Germinal center (tissue), 1 donor: ENCODE measurements at regions not wholly inside any gene's neighbourhood (a gene's known extent, or its start where the extent isn't known, plus 50 kb on each side); places are given as distances from the start of the nearest gene placed in this dataset.

Experiments used
- DNase-seq: peaks from one replicate; pipeline ENCODE4 v3.0.0; 2012; ENCODE audit warnings: mixed read lengths, low spot score

DNA sequence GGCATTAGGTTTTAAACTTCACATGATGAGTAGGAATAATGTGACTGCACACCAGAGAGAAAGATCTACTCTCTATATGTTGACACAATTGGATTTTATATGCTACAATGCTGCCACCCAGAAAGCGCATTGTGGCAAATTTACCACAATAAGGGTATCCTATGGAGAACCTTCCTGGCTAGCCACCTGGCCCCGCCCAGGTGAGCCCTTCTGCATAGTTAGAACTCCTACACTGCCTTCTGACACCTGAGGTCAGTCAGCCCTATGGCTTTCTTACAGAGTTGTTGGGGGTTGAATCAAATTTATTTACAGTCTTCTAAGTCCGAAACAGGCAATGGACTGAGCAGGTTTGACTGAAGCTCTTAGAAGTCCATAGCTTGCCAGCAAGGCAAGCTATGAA lies 153.8 kb upstream of the S100G start:
- no peak for DNase-seq

DNA sequence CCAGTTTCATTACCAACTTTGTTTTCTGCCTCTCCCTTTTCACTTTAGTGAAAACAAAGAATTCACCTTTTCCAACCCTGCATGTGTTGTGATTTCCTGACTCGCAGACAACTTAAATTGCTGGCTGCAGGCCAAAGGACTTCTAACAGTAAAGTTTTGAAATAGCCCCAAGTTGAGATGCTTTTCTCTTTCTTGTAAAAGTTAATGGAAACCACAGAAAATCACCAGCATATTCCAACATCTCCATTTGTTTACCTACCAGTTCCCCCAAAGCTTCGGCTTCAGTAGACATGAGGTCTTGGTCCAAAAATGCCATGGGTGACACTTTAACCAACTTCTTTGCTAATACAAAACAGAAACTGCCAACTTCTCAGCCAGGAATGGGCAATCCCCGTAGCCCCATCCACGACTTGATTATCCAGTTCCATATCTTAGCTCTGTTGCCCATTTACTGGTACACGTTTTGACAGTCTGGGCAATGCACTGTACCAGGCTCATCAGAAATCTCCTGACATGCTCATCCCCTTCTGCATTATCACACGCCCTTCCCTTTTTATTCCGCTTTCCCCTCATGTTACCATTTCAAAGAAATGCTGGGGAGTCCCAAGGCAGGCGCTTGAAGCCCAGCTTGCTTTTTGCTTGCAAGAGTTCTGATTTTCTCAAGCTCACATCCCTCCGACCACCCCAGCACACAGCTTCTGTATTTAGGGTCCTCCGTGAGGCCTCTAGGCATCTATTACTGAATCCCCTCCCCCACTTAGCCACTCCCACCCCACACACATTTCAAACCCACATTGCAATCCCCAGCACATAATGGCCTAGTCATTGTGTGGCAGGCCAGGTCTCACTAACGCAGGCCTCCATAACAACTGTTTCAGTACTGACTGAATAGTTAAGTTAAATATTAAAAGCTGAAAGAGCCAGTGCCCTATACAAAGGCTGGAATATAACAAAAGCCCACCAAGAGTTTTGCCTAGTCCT lies 137.9 kb upstream of the S100G start:
- DNase-seq = no peak

DNA sequence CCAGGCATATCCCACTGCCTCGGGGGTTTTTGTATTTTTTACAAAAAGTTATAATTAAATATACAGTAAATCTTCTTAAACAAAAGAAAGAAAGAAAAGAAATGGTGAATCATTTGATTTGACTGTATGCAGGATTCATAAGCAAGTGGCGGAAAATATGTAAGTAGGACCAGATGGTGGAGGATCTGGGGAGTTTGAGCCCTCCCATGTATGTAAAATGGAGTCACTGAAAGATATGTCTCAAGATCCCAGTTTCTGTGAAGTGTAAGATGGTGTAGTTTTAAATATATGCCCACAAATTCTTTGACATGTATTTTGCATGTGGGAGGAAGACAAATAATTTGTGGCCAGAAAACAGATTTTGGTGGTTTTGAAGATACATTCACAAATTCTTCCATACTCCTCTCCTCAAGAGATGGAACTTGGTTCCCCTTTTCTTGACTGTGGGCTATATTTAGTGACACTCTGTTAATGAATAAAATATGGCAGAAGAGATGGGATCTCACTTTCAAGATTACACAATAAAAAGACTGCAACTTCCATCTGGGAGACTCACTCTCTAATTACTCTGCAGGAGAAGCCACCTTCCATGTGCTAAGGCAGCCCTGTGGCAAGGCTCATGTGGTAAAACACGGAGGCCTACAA lies 133.6 kb upstream of the S100G start:
- no peak for DNase-seq

DNA sequence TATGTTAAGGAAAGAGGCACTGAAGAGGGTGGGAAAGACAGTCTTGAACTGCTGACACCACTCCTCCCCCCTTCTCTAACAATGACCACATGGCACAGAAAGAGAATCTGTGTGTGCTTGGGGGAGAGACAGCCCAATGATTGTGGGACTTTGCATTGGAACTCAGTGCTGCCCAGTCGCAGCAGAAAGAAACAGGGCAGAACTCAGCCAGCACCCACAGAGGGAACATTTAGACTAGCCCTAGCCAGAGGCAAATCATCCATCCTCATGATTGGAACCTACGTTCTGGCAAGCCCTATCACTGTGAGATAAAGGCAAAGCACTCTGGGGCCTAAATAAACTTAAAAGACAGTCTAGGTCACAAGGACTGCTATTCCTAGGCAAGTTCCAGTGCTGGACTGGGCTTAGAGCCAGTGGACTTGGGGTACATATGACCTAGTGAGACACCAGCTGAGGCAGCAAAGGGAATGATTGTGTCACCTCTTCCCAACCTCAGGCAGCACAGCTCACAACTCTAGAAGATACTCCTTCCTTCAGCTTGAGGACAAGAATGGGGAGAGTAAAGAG lies 132.8 kb upstream of the S100G start:
- DNase-seq = no peak

DNA sequence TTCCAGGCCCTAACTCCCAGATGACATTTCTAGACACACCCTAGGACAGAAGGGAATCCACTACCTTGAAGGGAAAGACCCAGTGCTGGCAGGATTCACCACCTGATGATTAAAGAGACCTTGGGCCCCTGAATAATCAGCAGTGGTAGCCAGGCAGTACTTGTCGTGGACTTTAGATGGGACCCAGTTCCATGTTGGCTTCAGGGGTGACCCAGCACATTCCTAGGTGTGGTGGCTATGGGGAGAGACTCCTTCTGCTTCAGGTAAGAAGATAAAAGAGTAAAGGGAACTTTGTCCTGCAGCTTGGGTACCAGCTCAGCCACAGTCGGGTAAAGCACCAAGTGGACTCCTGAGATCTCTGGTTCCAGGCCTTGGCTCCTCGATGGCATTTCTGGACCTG lies 131.8 kb upstream of the S100G start:
- no peak for DNase-seq

DNA sequence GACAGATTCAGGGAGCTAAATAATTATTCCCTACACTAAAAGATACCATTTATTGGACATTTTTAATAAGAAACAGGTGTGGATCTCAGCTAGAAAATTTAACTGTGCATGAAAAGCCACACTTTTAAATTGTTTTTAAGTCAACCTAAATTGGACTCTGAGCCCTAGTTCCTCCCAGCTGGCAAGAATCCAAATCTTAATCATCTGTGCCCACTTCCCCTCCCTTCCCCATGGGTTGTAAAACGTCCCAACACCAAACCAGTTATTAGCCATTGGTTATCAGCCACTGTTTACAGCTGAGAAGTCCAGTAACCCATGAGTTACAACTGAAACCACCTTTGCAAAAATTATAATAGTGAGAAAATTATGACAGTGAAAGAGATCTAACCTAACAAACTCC lies 125.6 kb upstream of the S100G start:
- no peak for DNase-seq

DNA sequence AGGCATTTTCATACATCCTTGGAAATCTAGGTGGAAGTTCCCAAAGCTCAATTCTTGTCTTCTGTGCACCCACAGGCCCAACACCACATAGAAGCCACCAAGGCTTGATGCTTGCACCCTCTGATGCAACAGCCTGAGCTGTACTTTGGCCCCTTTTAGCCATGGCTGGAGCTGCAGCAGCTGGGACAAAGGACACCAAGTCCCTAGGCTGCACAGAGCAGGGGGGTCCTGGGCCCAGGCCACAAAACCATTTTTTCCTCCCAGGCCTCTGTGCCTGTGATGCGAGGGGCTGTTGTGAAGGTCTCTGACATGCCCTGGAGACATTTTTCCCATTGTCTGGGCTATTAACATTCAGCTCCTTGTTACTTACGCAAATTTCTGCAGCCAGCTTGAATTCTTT lies 124.0 kb upstream of the S100G start:
- no peak for DNase-seq

DNA sequence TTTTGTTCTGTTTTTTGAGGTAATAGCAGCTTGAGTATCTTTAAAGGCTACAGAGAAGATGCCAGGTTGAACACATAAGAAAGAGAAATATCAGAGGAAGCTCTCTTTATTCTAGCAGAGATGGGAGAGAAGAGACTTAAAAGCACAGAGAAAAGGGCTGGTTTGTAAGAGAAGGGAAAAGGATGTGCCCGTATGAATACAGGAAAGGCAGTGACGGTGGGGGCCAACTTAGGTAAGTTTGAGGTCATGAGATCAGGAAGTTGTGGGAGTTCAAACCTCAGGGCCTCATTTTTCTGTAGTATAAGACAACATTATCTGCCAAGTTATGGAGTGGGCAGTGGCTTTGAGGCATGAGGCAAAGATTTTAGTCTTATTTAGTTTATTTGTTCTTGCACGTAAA lies 121.3 kb upstream of the S100G start:
- no peak for DNase-seq
